Keratinocyte (primary cell): ENCODE measurements at regions not wholly inside any gene's neighbourhood (a gene's known extent, or its start where the extent isn't known, plus 50 kb on each side); places are given as distances from the start of the nearest gene placed in this dataset.

Source experiments
- DNase-seq: peaks from one replicate; pipeline ENCODE4 v3.0.0-alpha.2; 2011; ENCODE audit warnings: low read depth, missing footprints, low spot score
- FAIRE-seq: peaks from 2 replicates; lab custom pipeline; 2011; peaks lifted over from hg19 to GRCh38; lab: Jason Lieb, UNC
- H2AFZ ChIP-seq: 2 replicates; pipeline ENCODE4 v1.6.0; 2012; ENCODE audit warnings: low read length, control low read depth, inconsistent platforms; ENCODE audit not compliant: control insufficient read depth
- H3K27ac ChIP-seq: 2 replicates; pipeline ENCODE4 v1.5.1; 2011; ENCODE audit warnings: low read length; ENCODE audit not compliant: control insufficient read depth, insufficient read depth
- H3K27me3 ChIP-seq: 3 replicates; pipeline ENCODE4 v1.6.0; 2011; ENCODE audit warnings: low read length; ENCODE audit not compliant: control insufficient read depth, insufficient read depth; ENCODE audit errors: extremely low read depth
- H3K36me3 ChIP-seq, 2 experiments: 2 replicates in 1 of 2; 3 replicates in 1 of 2; pipeline ENCODE4 v1.5.1; 2011; ENCODE audit warnings: low read length in 2 of 2, mild to moderate bottlenecking in 1 of 2; ENCODE audit not compliant: control insufficient read depth in 2 of 2, insufficient read depth in 2 of 2; ENCODE audit errors: extremely low read depth in 1 of 2
- H3K4me1 ChIP-seq: 3 replicates; pipeline ENCODE4 v1.5.1; 2011; ENCODE audit warnings: low read length; ENCODE audit not compliant: control insufficient read depth, insufficient read depth; ENCODE audit errors: extremely low read depth
- H3K4me2 ChIP-seq: 3 replicates; pipeline ENCODE4 v1.6.0; 2011; ENCODE audit warnings: low read depth, low read length; ENCODE audit not compliant: control insufficient read depth, insufficient read depth; ENCODE audit errors: extremely low read depth
- H3K4me3 ChIP-seq, 3 experiments: fragments of 200-600 bp in 1 of 3; sonication (generic) in 1 of 3; 2 replicates in 2 of 3; 3 replicates in 1 of 3; pipeline ENCODE4 v1.5.1; 2011 to 2016; ENCODE audit warnings: low read length in 3 of 3, mild to moderate bottlenecking in 3 of 3, control low read depth in 2 of 3, inconsistent platforms in 1 of 3, low read depth in 1 of 3, mixed read lengths in 1 of 3, mixed run types in 1 of 3, moderate library complexity in 1 of 3; ENCODE audit not compliant: control insufficient read depth in 2 of 3, insufficient read depth in 2 of 3; ENCODE audit errors: extremely low read depth in 1 of 3
- H3K79me2 ChIP-seq: 2 replicates; pipeline ENCODE4 v1.6.0; 2012; ENCODE audit warnings: low read length; ENCODE audit not compliant: control insufficient read depth, insufficient read depth
- H3K9ac ChIP-seq: 3 replicates; pipeline ENCODE4 v1.6.0; 2011; ENCODE audit warnings: low read length; ENCODE audit not compliant: control insufficient read depth, insufficient read depth; ENCODE audit errors: extremely low read depth
- H3K9me1 ChIP-seq: 3 replicates; pipeline ENCODE4 v1.6.0; 2011; ENCODE audit warnings: low read length; ENCODE audit not compliant: control insufficient read depth, insufficient read depth; ENCODE audit errors: extremely low read depth
- H3K9me3 ChIP-seq: 2 replicates; pipeline ENCODE4 v1.5.1; 2012; ENCODE audit warnings: low read depth, low read length; ENCODE audit not compliant: control insufficient read depth
- H4K20me1 ChIP-seq: 3 replicates; pipeline ENCODE4 v1.6.0; 2011; ENCODE audit warnings: low read length; ENCODE audit not compliant: control insufficient read depth, insufficient read depth; ENCODE audit errors: extremely low read depth
- CTCF ChIP-seq, 3 experiments: IDR thresholded peaks in 1 of 3; conservative IDR thresholded peaks in 1 of 3; optimal IDR thresholded peaks in 1 of 3; 2 replicates in 2 of 3; 3 replicates in 1 of 3; pipeline versions ENCODE3 to v1.5.1; 2011; ENCODE audit warnings: low read length in 3 of 3, mild to moderate bottlenecking in 3 of 3, moderate library complexity in 2 of 3, control low read depth in 1 of 3, inconsistent platforms in 1 of 3; ENCODE audit not compliant: insufficient read depth in 2 of 3; ENCODE audit errors: extremely low read depth in 1 of 3
- EZH2 ChIP-seq: IDR thresholded peaks from one replicate; pipeline ENCODE4 v1.6.1; 2012; ENCODE audit warnings: inconsistent platforms, mild to moderate bottlenecking, low read length, moderate library complexity
- dilution Hi-C: fragments of 300-500 bp; cut with MboI; formaldehyde crosslinking; loops from one replicate; pipeline ENCODE4 v1.7.0; 2020; ENCODE audit warnings: low sequenced_read_pairs; ENCODE audit not compliant: extremely low pct_ligation_motif_present

DNA sequence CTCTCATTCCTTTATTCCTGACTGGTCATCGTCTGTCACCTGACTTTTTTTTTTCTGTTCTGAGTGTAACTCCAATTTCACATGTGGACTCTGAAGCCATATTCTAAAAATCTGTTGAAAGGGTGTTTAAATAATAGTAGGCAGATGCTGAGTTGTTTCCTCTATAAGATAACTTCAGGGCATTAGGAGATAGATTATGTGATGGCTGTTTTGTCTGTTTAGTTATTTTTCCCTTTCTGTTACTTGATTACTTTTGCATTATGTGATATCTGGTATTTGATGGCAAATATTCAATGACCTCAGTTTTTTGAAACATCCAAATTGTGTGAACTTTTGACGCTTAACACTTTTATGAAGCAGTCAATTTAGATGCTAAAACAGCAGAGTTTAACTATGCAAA lies 486.0 kb downstream of the BCKDHB start:
- no peak overlapping the region for H3K27ac ChIP-seq
- H3K4me2 ChIP-seq: no peak overlapping the region
- no peaks in the 10 kb centered on the region for H3K27me3 ChIP-seq
- H3K36me3 ChIP-seq: no peaks in the 10 kb centered on the region
- FAIRE-seq (no peak), DNase-seq (no peak)
- H3K4me3 ChIP-seq: no peak overlapping the region
- no peaks in the 10 kb centered on the region for H3K9me3 ChIP-seq
- no peak overlapping the region for H2AFZ ChIP-seq
- no peaks in the 10 kb centered on the region for H3K4me1 ChIP-seq
- H3K9ac ChIP-seq: no peak overlapping the region
- dilution Hi-C loops: no loop called here
- H3K79me2 ChIP-seq: no peaks in the 10 kb centered on the region
- no peaks in the 10 kb centered on the region for H4K20me1 ChIP-seq
- TF ChIP-seq CTCF (optimal IDR thresholded peaks at IDR 0.05 in 1 of 3, IDR thresholded peaks at IDR 0.05 in 1 of 3, conservative IDR thresholded peaks at IDR 0.05 in 1 of 3; ENCODE audit: extremely low read depth in 1 of 3, insufficient read depth in 2 of 3, low read length in 3 of 3): no peak
- TF ChIP-seq EZH2: no peak
- H3K9me1 ChIP-seq: no peaks in the 10 kb centered on the region

DNA sequence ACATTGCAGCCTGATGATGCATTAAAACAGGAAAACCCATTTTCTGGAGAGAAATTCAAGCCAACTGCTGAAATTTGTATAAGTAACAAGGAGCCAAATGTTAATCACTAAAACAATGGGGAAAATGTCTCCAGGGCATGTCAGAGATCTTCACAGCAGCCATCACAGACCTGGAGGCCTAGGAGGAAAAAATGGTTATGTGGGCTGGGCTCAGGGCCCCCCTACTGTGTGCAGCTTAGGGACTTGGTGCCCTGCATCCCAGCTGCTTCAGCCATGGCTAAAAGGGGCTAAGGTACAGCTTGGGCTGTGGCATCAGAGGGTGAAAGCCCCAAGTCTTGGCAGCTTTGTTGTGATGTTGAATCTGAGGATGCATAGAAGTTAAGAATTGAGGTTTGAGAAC lies 479.8 kb downstream of the BCKDHB start:
- Histone ChIP-seq H2AFZ (no peak overlapping the region), H4K20me1 (no peaks in the 10 kb centered on the region), H3K27me3 (no peaks in the 10 kb centered on the region), H3K9me3 (peaks cover 2% of the 10 kb centered on the region), H3K4me2 (no peak overlapping the region), H3K9me1 (no peaks in the 10 kb centered on the region), H3K4me1 (no peaks in the 10 kb centered on the region), H3K4me3 (no peak overlapping the region), H3K36me3 (no peaks in the 10 kb centered on the region), H3K27ac (no peak overlapping the region), H3K9ac (no peak overlapping the region), H3K79me2 (no peaks in the 10 kb centered on the region)
- FAIRE-seq: no peak
- dilution Hi-C loops: no loop called here
- no peak for TF ChIP-seq CTCF (optimal IDR thresholded peaks at IDR 0.05 in 1 of 3, IDR thresholded peaks at IDR 0.05 in 1 of 3, conservative IDR thresholded peaks at IDR 0.05 in 1 of 3; ENCODE audit: extremely low read depth in 1 of 3, insufficient read depth in 2 of 3, low read length in 3 of 3)
- TF ChIP-seq EZH2: no peak
- DNase-seq: no peak
